ENCODE measurements at regions not wholly inside any gene's neighbourhood (a gene's known extent, or its start where the extent isn't known, plus 50 kb on each side); places are given as distances from the start of the nearest gene placed in this dataset.

GRCh38 chr7:52463341-52463740, 572.1 kb upstream of the POM121L12 start:
- Histone ChIP-seq H3K36me3 (no peaks in the 10 kb centered on the region), H3K9me3 (no peaks in the 10 kb centered on the region), H3K4me3 (no peak overlapping the region), H3K27me3 (replicated peaks; ENCODE audit: insufficient read depth) (no peaks in the 10 kb centered on the region), H3K27ac (no peak overlapping the region), H3K4me1 (ENCODE audit: control insufficient read depth in 1 of 2, low read depth in 2 of 2) (no peaks in the 10 kb centered on the region)
- DNase-seq (ENCODE audit: low spot score) (no peak), ATAC-seq (ENCODE audit: insufficient number of reproducible peaks, low FRiP score, low read depth) (no peak)
- TF ChIP-seq CTCF (IDR thresholded peaks at IDR 0.05) = no peak

- H3K9me3 ChIP-seq = no peaks in the 10 kb centered on the region
- no peaks in the 10 kb centered on the region for H3K4me1 ChIP-seq (ENCODE audit: control insufficient read depth in 1 of 2, low read depth in 2 of 2)
- TF ChIP-seq CTCF (IDR thresholded peaks at IDR 0.05) = no peak
- H3K27ac ChIP-seq = no peak overlapping the region
- no peaks in the 10 kb centered on the region for H3K27me3 ChIP-seq (replicated peaks; ENCODE audit: insufficient read depth)
- no peak overlapping the region for H3K4me3 ChIP-seq
- no peaks in the 10 kb centered on the region for H3K36me3 ChIP-seq
- no peak for ATAC-seq (ENCODE audit: insufficient number of reproducible peaks, low FRiP score, low read depth)
- DNase-seq (ENCODE audit: low spot score) = no peak
These were observed 573.0 kb upstream of the POM121L12 start for GRCh38 chr7:52462474-52462873.

GRCh38 chr7:52455571-52455970, 579.9 kb upstream of the POM121L12 start:
- Histone ChIP-seq H3K9me3 (no peaks in the 10 kb centered on the region), H3K27me3 (replicated peaks; ENCODE audit: insufficient read depth) (no peaks in the 10 kb centered on the region), H3K36me3 (no peaks in the 10 kb centered on the region), H3K4me3 (no peak overlapping the region), H3K27ac (no peak overlapping the region), H3K4me1 (ENCODE audit: control insufficient read depth in 1 of 2, low read depth in 2 of 2) (no peaks in the 10 kb centered on the region)
- DNase-seq (ENCODE audit: low spot score) (no peak), ATAC-seq (ENCODE audit: insufficient number of reproducible peaks, low FRiP score, low read depth) (no peak)
- TF ChIP-seq CTCF (IDR thresholded peaks at IDR 0.05) = no peak

- H3K4me3 ChIP-seq = no peak overlapping the region
- no peak for TF ChIP-seq CTCF (IDR thresholded peaks at IDR 0.05)
- no peaks in the 10 kb centered on the region for H3K36me3 ChIP-seq
- H3K9me3 ChIP-seq = no peaks in the 10 kb centered on the region
- no peaks in the 10 kb centered on the region for H3K27me3 ChIP-seq (replicated peaks; ENCODE audit: insufficient read depth)
- ATAC-seq (ENCODE audit: insufficient number of reproducible peaks, low FRiP score, low read depth) (no peak), DNase-seq (ENCODE audit: low spot score) (no peak)
- no peak overlapping the region for H3K27ac ChIP-seq
- no peaks in the 10 kb centered on the region for H3K4me1 ChIP-seq (ENCODE audit: control insufficient read depth in 1 of 2, low read depth in 2 of 2)
These were observed 584.6 kb upstream of the POM121L12 start for GRCh38 chr7:52450816-52451215.

- H3K4me3 ChIP-seq = no peak overlapping the region
- H3K9me3 ChIP-seq = no peaks in the 10 kb centered on the region
- ATAC-seq (ENCODE audit: insufficient number of reproducible peaks, low FRiP score, low read depth) = no peak
- no peak for TF ChIP-seq CTCF (IDR thresholded peaks at IDR 0.05)
- no peaks in the 10 kb centered on the region for H3K36me3 ChIP-seq
- H3K4me1 ChIP-seq (ENCODE audit: control insufficient read depth in 1 of 2, low read depth in 2 of 2) = no peaks in the 10 kb centered on the region
- no peaks in the 10 kb centered on the region for H3K27me3 ChIP-seq (replicated peaks; ENCODE audit: insufficient read depth)
- H3K27ac ChIP-seq = no peak overlapping the region
- no peak for DNase-seq (ENCODE audit: low spot score)
These were observed 587.8 kb upstream of the POM121L12 start for GRCh38 chr7:52447581-52448180.
